Lower leg skin (tissue), 4 donors: ENCODE measurements at regions not wholly inside any gene's neighbourhood (a gene's known extent, or its start where the extent isn't known, plus 50 kb on each side); places are given as distances from the start of the nearest gene placed in this dataset.

Source experiments
- DNase-seq, 2 donors: peaks; one replicate each; pipeline ENCODE4 v3.0.0-alpha.2; 2019; ENCODE audit warnings: low spot score in 2 of 2
- H3K4me3 ChIP-seq: fragments of 200-600 bp; sonication (generic); 2 replicates; pipeline ENCODE4 v1.5.1; 2017; ENCODE audit warnings: mild to moderate bottlenecking, low read depth; ENCODE audit not compliant: poor library complexity, severe bottlenecking
- CTCF ChIP-seq, 3 donors: fragments of 450-650 bp; IDR thresholded peaks; one replicate each; pipeline ENCODE4 v1.5.1; 2016; ENCODE audit warnings: antibody characterized with exemption in 3 of 3, mild to moderate bottlenecking in 3 of 3, moderate library complexity in 2 of 3
- POLR2A ChIP-seq, 2 donors: fragments of 450-650 bp; IDR thresholded peaks; one replicate each; pipeline ENCODE4 v1.6.1; 2016 to 2017; ENCODE audit warnings: antibody characterized with exemption in 2 of 2, mild to moderate bottlenecking in 1 of 2, moderate library complexity in 1 of 2
- WGBS, 2 donors: methylation state at CpG; one replicate each; pipeline ENCODE4 v1.1.5; 2018; 5-methylcytosine and 5-hydroxymethylcytosine counted together
- intact Hi-C: fragments of 100-400 bp; cut with DNase I; formaldehyde crosslinking; loops from one replicate; pipeline ENCODE4 v1.15.0; 2023; ENCODE audit warnings: low total_unique reads

- DNase-seq, result no peak
- H3K4me3 ChIP-seq, result no peak overlapping the region
- 68 to 69% methylated on average over 1 of the region's 1 CpG for WGBS, 2 donors
- intact Hi-C loops, result no loop called here
- no peak for TF ChIP-seq CTCF (IDR thresholded peaks at IDR 0.05)
- TF ChIP-seq POLR2A (IDR thresholded peaks at IDR 0.05), result no peak
These were observed 935.3 kb upstream of the PHF14 start for GRCh38 chr7:10038351-10038750.

DNA sequence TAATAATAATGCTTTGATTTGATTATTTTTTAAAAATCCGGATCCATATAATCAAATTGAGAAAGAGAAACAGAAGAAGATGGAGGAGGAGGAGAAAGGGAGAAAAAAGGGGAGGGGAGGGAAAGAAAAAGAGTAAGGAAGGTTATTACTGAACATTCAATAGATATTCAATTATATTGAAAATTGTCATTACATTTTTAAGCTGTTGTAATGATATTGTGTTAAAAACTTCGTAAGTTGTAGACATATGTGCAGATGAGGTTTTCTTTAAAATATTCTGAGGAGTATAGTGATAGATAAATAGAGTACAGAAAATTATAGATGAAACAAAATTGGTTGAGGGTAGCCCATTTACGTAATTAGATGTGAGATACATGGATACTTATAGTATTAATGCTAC, 933.0 kb upstream of the PHF14 start:
- 85 to 87% methylated on average over 3 of the region's 3 CpGs for WGBS, 2 donors

GRCh38 chr7:10070899-10071298, 902.8 kb upstream of the PHF14 start:
- no peak for TF ChIP-seq POLR2A (IDR thresholded peaks at IDR 0.05)
- TF ChIP-seq CTCF (IDR thresholded peaks at IDR 0.05), result no peak
- no peak overlapping the region for H3K4me3 ChIP-seq
- intact Hi-C loops, result no loop called here
- DNase-seq, result no peak

More for the DNA sequence above, 933.0 kb upstream of the PHF14 start:
- no peak overlapping the region for H3K4me3 ChIP-seq
- TF ChIP-seq CTCF (IDR thresholded peaks at IDR 0.05), result no peak
- TF ChIP-seq POLR2A (IDR thresholded peaks at IDR 0.05), result no peak
- DNase-seq, result no peak
- intact Hi-C loops, result no loop called here

DNA sequence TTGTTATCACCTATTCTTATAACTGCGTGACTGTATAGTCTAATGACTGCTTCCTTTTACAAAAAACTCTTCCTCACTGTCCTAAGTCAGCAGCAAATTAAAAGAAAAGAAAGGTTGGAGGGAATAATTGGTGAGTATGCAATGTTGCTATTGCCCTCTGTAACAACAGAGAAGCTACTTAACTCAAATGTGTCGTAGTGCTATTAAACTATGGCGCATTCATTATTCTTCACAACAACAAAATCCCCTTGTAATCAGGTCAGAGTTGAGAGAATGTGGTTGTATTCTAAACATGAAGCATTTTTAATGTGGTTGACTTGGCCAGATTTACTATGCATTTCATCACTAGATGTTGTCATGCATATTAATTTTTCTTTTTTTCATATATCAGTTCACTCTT, 897.8 kb upstream of the PHF14 start:
- no peak for TF ChIP-seq POLR2A (IDR thresholded peaks at IDR 0.05)
- no peak for TF ChIP-seq CTCF (IDR thresholded peaks at IDR 0.05)
- intact Hi-C loops, result no loop called here
- no peak for DNase-seq
- H3K4me3 ChIP-seq, result no peak overlapping the region
- WGBS, 2 donors, result 76 to 82% methylated on average over 3 of the region's 3 CpGs

- intact Hi-C loops, result no loop called here
- H3K4me3 ChIP-seq, result no peak overlapping the region
- TF ChIP-seq POLR2A (IDR thresholded peaks at IDR 0.05), result no peak
- TF ChIP-seq CTCF (IDR thresholded peaks at IDR 0.05), result no peak
- 80 to 82% methylated on average over 4 of the region's 4 CpGs for WGBS, 2 donors
- DNase-seq, result no peak
These were observed 896.9 kb upstream of the PHF14 start for GRCh38 chr7:10076660-10077300.

DNA sequence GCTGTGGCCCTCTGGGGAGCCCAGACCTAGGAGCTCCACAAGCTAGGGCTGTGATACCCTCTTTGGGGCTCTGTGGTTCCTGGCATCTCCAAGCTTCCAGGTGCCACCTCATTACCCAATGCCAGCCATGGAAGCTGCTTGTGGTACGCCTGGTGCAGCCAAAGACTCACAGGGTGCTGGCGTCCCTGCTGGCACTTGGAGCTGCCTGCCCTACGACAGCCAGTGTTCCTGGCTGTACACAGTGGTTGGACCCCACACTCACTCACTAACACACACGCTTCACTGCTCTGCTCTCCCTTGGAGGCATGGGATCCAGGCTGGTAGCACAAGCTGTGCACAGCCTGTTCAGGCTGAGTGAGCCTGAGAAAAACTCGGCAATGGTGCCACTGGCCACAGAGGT, 894.1 kb upstream of the PHF14 start:
- intact Hi-C loops, result no loop called here
- no peak for DNase-seq

More for the DNA sequence above, 894.1 kb upstream of the PHF14 start:
- 94 to 97% methylated on average over 5 of the region's 5 CpGs for WGBS, 2 donors
- H3K4me3 ChIP-seq, result no peak overlapping the region
- TF ChIP-seq CTCF (IDR thresholded peaks at IDR 0.05) (no peak), POLR2A (IDR thresholded peaks at IDR 0.05) (no peak)
